HUES48 (cell line): ENCODE measurements at regions not wholly inside any gene's neighbourhood (a gene's known extent, or its start where the extent isn't known, plus 50 kb on each side); places are given as distances from the start of the nearest gene placed in this dataset.

Experiments
- H3K27ac ChIP-seq: one replicate; pipeline ENCODE4 v1.7.0; 2013; ENCODE audit warnings: low read depth, low read length, inconsistent platforms
- H3K27me3 ChIP-seq: 2 replicates; pipeline ENCODE4 v1.6.1; 2013; ENCODE audit warnings: mild to moderate bottlenecking, low read length; ENCODE audit not compliant: control insufficient read depth, insufficient read depth
- H3K36me3 ChIP-seq: 2 replicates; pipeline ENCODE4 v1.6.1; 2013; ENCODE audit warnings: low read length; ENCODE audit not compliant: control insufficient read depth, insufficient read depth
- H3K4me1 ChIP-seq: 2 replicates; pipeline ENCODE4 v1.6.1; 2013; ENCODE audit warnings: mild to moderate bottlenecking, low read length; ENCODE audit not compliant: control insufficient read depth, insufficient read depth
- H3K4me3 ChIP-seq: 2 replicates; pipeline ENCODE4 v1.5.1; 2013; ENCODE audit warnings: mild to moderate bottlenecking, low read depth, low read length
- H3K9ac ChIP-seq: 2 replicates; pipeline ENCODE4 v1.6.1; 2013; ENCODE audit warnings: mild to moderate bottlenecking, low read depth, low read length, moderate library complexity
- H3K9me3 ChIP-seq: 2 replicates; pipeline ENCODE4 v1.6.1; 2013; ENCODE audit warnings: low read length; ENCODE audit not compliant: control insufficient read depth, insufficient read depth

DNA sequence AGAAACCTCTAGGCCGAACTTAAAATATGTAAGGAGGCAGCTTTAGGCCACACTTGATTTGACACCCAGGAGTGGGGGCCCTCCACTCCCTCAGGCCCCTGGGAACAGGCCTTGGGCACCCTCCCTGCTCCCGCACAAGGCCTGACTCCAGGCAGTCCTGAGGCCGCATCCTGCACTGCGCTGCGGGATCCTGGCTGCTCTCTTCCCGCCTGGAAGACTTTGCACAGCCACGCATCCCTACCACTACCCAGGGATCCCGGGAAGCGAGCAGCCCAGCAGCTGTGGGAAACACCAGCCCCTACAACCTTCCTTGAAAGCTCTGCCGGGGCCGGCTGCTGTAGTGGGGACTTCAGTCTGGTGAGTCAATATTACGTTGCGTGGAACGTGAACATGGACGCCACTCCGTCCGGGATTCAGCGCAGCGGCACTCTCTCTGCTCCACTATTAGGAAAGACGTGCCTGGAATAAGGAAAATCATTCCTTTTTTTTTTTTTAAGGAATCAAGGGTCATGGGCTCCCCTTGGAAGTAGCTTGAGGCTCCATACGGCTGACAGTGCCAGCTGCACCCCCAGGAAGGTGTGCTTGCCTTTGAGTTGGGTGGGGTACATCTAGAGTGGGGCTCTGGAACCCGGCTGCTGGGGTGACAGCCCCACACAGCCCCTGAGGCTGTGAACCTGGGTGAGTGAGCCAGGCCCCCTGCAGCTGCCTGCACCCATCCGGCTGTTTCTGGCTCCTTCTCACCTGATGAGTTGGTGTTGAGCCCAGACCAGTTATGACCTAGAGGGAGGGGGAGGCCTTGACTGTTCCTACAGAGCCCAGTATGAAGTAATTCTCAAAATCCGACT lies 119.2 kb upstream of the TMEM18 start:
- Histone ChIP-seq H3K9me3 (no peaks in the 10 kb centered on the region), H3K4me3 (no peak overlapping the region), H3K4me1 (no peaks in the 10 kb centered on the region), H3K27me3 (no peaks in the 10 kb centered on the region), H3K36me3 (no peaks in the 10 kb centered on the region), H3K27ac (no peak overlapping the region), H3K9ac (no peak overlapping the region)

GRCh38 chr2:795531-796041 lies 118.4 kb upstream of the TMEM18 start:
- no peaks in the 10 kb centered on the region for H3K9me3 ChIP-seq
- no peak overlapping the region for H3K27ac ChIP-seq
- H3K4me1 ChIP-seq = no peaks in the 10 kb centered on the region
- H3K9ac ChIP-seq = no peak overlapping the region
- H3K36me3 ChIP-seq = no peaks in the 10 kb centered on the region
- no peaks in the 10 kb centered on the region for H3K27me3 ChIP-seq
- no peak overlapping the region for H3K4me3 ChIP-seq

DNA sequence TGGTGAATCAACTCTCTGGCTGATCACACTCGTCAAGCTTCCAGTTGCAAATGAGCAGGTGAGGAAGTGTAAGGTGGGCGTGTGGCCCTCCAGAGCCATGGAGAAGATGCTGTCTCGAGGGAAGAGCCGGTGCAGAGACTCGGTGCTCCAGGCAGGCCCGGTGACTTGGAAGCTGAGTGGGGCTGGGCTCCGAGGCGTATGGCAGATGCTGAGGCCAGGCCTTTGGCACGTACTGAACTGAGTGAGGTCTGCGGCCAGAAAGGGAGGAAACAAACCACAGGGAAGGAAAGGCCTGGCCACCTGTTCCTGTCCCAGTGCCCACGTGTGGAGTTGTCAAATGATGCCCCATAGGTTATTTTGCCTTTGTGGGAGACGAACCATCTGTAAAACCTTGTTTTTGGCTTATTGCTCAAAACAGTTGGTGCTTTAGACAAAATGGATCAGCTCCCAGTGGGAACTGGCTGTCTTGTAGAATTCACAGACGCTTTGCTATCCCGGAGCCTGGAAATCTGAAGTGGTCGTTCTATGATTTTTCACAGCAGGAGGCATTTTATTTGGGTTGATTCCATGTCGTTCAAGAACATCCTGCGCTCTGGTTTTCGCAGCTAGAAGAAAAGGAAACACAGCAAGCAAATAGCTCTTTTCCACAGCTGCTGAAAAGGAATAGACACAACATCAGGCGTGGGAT lies 117.5 kb upstream of the TMEM18 start:
- no peak overlapping the region for H3K9ac ChIP-seq
- H3K4me3 ChIP-seq = no peak overlapping the region
- no peaks in the 10 kb centered on the region for H3K4me1 ChIP-seq
- no peaks in the 10 kb centered on the region for H3K27me3 ChIP-seq
- H3K9me3 ChIP-seq = peaks cover 3% of the 10 kb centered on the region
- no peak overlapping the region for H3K27ac ChIP-seq
- H3K36me3 ChIP-seq = no peaks in the 10 kb centered on the region

- Histone ChIP-seq H3K4me3 (no peak overlapping the region), H3K4me1 (no peaks in the 10 kb centered on the region), H3K36me3 (no peaks in the 10 kb centered on the region), H3K9ac (no peak overlapping the region), H3K27ac (no peak overlapping the region), H3K27me3 (no peaks in the 10 kb centered on the region), H3K9me3 (peaks cover 5% of the 10 kb centered on the region)
These were observed 116.0 kb upstream of the TMEM18 start for GRCh38 chr2:793236-793635.

DNA sequence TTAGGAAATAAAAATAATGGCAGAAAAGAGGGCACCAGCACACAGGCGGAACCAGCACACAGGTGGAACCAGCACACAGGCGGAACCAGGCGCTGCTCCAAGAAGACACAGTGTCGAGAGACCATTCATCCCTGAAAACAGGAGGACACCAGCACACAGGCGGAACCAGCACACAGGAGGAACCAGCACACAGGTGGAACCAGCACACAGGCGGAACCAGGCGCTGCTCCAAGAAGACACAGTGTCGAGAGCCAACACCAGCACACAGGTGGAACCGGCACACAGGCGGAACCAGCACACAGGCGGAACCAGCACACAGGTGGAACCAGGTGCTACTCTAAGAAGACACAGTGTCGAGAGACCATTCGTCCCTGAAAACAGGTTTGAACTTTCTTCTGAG lies 115.5 kb upstream of the TMEM18 start:
- Histone ChIP-seq H3K9ac (no peak overlapping the region), H3K36me3 (no peaks in the 10 kb centered on the region), H3K27me3 (no peaks in the 10 kb centered on the region), H3K4me1 (no peaks in the 10 kb centered on the region), H3K4me3 (no peak overlapping the region), H3K9me3 (peaks cover 5% of the 10 kb centered on the region), H3K27ac (no peak overlapping the region)

GRCh38 chr2:790634-791245 lies 113.5 kb upstream of the TMEM18 start:
- no peaks in the 10 kb centered on the region for H3K4me1 ChIP-seq
- no peak overlapping the region for H3K4me3 ChIP-seq
- H3K9ac ChIP-seq = no peak overlapping the region
- H3K36me3 ChIP-seq = no peaks in the 10 kb centered on the region
- no peak overlapping the region for H3K27ac ChIP-seq
- H3K27me3 ChIP-seq = no peaks in the 10 kb centered on the region
- peaks cover 5% of the 10 kb centered on the region for H3K9me3 ChIP-seq

DNA sequence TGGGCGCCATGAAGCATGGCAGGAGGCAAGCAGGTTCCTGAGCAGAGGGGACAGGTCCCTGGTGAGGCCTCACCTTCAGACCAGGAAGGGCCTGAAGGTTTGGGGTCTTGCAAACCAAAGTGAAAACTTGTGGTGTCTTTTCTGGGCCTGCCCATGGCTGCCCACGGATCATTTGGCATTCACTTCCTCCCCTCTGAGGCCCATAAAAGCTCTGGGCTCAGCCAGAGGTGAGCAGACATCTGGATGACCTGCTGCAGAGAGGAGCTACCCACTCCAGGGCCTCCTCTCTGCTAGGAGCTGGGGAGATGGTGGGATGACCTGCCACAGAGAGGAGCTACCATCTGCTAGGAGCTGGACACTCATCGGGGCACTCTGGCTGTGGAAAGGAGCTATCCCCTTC lies 112.9 kb upstream of the TMEM18 start:
- H3K27ac ChIP-seq = no peak overlapping the region
- no peaks in the 10 kb centered on the region for H3K36me3 ChIP-seq
- H3K9ac ChIP-seq = no peak overlapping the region
- H3K4me1 ChIP-seq = no peaks in the 10 kb centered on the region
- H3K27me3 ChIP-seq = no peaks in the 10 kb centered on the region
- no peak overlapping the region for H3K4me3 ChIP-seq
- peaks cover 5% of the 10 kb centered on the region for H3K9me3 ChIP-seq

- Histone ChIP-seq H3K27me3 (no peaks in the 10 kb centered on the region), H3K9ac (no peak overlapping the region), H3K27ac (no peak overlapping the region), H3K36me3 (no peaks in the 10 kb centered on the region), H3K9me3 (peaks cover 5% of the 10 kb centered on the region), H3K4me3 (no peak overlapping the region), H3K4me1 (no peaks in the 10 kb centered on the region)
These were observed 112.3 kb upstream of the TMEM18 start for GRCh38 chr2:789529-789928.

DNA sequence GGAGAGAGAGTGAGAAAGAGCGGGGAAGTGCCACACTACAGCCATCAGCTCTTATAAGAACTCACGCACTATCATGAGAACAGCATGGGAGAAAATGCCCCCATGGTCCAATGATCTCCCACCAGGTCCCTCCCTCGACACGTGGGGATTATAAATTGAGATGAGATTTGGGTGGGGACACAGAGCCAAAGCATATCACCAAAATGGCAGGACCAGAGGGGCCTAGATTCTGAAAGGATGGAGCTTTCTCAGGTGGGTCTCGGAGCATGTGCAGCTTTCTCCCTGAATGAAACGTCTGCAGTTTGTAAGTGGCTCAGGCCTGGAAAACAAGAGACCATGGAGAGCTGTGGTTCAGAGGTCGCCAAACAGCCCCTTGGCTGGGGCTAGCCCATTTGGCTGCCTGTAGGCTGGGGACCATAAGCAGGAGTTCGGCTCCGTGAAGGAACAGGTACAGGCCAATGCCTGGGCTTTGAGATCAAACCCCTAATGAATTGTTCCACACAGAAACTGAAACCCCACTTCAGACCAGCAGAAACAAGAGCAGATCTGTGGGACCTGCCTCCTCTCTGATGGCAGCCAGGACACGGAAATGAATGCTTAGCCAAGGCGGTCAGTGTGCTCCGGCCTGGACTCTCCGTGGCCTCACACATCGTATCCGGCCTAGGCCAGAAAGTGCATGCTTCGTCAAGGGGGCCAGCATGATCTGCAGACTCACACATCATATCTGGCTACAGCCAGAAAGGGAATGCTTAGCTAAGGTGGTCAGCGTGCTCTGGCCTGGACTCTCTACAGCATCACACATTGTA lies 111.2 kb upstream of the TMEM18 start:
- Histone ChIP-seq H3K4me1 (no peaks in the 10 kb centered on the region), H3K27me3 (no peaks in the 10 kb centered on the region), H3K4me3 (no peak overlapping the region), H3K36me3 (no peaks in the 10 kb centered on the region), H3K9ac (no peak overlapping the region), H3K9me3 (peaks cover 5% of the 10 kb centered on the region), H3K27ac (no peak overlapping the region)

- peaks cover 3% of the 10 kb centered on the region for H3K9me3 ChIP-seq
- no peak overlapping the region for H3K4me3 ChIP-seq
- no peaks in the 10 kb centered on the region for H3K4me1 ChIP-seq
- H3K9ac ChIP-seq = no peak overlapping the region
- no peaks in the 10 kb centered on the region for H3K27me3 ChIP-seq
- no peak overlapping the region for H3K27ac ChIP-seq
- no peaks in the 10 kb centered on the region for H3K36me3 ChIP-seq
These were observed 107.5 kb upstream of the TMEM18 start for GRCh38 chr2:784753-785152.
